Testis (tissue), 2 donors: ENCODE measurements at regions not wholly inside any gene's neighbourhood (a gene's known extent, or its start where the extent isn't known, plus 50 kb on each side); places are given as distances from the start of the nearest gene placed in this dataset.
A peak's percentile ranks its signal among the peaks of the same experiment; 100 is the strongest.

ENCODE experiments used
- DNase-seq: peaks from one replicate; pipeline ENCODE4 v3.0.0-alpha.2; 2019
- H3K27ac ChIP-seq, 2 donors: fragments of 200-600 bp; sonication (generic); one replicate each; pipeline ENCODE4 v1.5.1; 2019
- H3K27me3 ChIP-seq: fragments of 200-600 bp; sonication (generic); one replicate; pipeline ENCODE4 v1.5.1; 2019
- H3K36me3 ChIP-seq: fragments of 200-600 bp; sonication (generic); one replicate; pipeline ENCODE4 v1.5.1; 2017; ENCODE audit warnings: low read depth; ENCODE audit errors: missing control alignments
- H3K4me1 ChIP-seq: fragments of 200-600 bp; sonication (generic); one replicate; pipeline ENCODE4 v1.5.1; 2019
- H3K4me3 ChIP-seq, 2 donors: fragments of 200-600 bp; sonication (generic); one replicate each; pipeline ENCODE4 v1.5.1; 2017 to 2019
- H3K9me3 ChIP-seq: fragments of 200-600 bp; sonication (generic); one replicate; pipeline ENCODE4 v1.5.1; 2017
- POLR2A ChIP-seq: fragments of 450-650 bp; IDR thresholded peaks from one replicate; pipeline ENCODE4 v1.6.1; 2017; ENCODE audit warnings: antibody characterized with exemption, mild to moderate bottlenecking, moderate library complexity
- WGBS, 2 donors: methylation state at CpG; one replicate each; pipeline ENCODE4 v1.1.5; 2018; 5-methylcytosine and 5-hydroxymethylcytosine counted together
- intact Hi-C: fragments of 100-400 bp; cut with DNase I; formaldehyde crosslinking; loops from one replicate; pipeline ENCODE4 v1.15.1; 2023; ENCODE audit warnings: low total_unique reads
- TF ChIP-seq, protein P1 (sequence below), 3 experiments: fragments of 450-650 bp in 2 of 3; fragments of 200-600 bp in 1 of 3; sonication (generic) in 1 of 3; IDR thresholded peaks; one replicate each; pipeline ENCODE4 v1.5.1; 2016 to 2019; ENCODE audit warnings: antibody characterized with exemption in 3 of 3, mild to moderate bottlenecking in 2 of 3, moderate library complexity in 1 of 3

DNA sequence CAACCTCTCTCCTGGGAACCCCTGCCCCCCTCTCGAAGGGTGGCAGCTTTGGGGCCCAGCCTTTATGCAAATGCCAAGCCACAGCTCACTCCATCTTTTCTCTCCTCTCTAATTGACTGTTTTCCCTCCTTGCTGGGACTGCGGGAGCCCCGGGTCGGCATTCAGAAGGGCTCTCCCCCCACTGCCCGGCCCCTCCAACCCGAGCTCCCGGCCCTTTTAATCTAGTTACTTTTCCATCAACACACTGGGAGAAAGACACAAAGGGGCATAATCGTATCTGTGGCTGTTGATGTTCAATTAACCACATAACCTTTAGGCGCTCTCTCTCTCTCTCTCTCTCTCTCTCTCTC lies 95.4 kb downstream of the INHBB start:
- TF ChIP-seq, protein P1, sequence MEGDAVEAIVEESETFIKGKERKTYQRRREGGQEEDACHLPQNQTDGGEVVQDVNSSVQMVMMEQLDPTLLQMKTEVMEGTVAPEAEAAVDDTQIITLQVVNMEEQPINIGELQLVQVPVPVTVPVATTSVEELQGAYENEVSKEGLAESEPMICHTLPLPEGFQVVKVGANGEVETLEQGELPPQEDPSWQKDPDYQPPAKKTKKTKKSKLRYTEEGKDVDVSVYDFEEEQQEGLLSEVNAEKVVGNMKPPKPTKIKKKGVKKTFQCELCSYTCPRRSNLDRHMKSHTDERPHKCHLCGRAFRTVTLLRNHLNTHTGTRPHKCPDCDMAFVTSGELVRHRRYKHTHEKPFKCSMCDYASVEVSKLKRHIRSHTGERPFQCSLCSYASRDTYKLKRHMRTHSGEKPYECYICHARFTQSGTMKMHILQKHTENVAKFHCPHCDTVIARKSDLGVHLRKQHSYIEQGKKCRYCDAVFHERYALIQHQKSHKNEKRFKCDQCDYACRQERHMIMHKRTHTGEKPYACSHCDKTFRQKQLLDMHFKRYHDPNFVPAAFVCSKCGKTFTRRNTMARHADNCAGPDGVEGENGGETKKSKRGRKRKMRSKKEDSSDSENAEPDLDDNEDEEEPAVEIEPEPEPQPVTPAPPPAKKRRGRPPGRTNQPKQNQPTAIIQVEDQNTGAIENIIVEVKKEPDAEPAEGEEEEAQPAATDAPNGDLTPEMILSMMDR (IDR thresholded peaks at IDR 0.05), result no peak
- no peak for TF ChIP-seq POLR2A
- no peak for DNase-seq
- Histone ChIP-seq H3K27me3 (no peaks in the 10 kb centered on the region), H3K9me3 (no peaks in the 10 kb centered on the region), H3K36me3 (no peaks in the 10 kb centered on the region), H3K27ac (no peak overlapping the region), H3K4me1 (peaks cover 10% of the 10 kb centered on the region), H3K4me3 (no peak overlapping the region)
- intact Hi-C loops, result no loop called here
- 52 to 83% methylated on average over 9 of the region's 9 CpGs for WGBS, 2 donors

DNA sequence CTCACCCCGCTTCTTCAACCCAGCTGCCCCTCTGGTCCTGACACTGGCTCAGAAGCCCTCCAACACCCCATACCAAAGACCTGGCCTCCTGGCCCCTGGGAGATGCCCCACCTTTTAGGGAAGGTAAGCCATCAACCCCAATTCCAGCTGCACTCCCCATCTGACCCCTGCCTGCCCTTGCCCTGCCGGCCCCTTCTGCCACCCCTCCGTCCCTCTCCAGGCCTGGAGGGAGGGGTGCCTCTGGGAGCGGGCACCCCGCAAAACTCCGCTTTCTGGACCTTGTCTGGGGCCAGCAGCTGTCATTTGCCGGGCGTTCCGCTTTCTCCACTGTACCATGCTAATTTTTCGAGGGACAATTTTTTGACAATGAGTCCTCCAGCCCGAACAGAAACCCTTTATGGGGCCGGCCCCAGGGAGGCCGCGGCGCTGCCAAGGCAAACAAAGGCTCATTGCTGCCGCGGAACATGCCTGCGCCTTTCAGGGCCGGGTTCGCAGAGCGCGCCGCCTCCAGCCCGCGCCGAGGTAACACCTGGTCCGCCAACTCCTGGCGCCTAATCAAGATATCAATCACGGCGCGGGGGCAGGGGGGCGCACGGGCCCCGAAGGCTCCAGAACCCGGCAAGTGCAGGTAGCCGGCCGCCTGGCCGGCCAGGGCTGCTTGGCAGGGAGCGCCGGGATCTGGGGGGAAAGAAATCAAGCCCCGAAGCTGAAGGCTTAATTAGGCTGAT lies 96.0 kb downstream of the INHBB start:
- no peaks in the 10 kb centered on the region for H3K27me3 ChIP-seq
- H3K36me3 ChIP-seq, result no peaks in the 10 kb centered on the region
- peaks cover 10% of the 10 kb centered on the region for H3K4me1 ChIP-seq
- H3K27ac ChIP-seq, result no peak overlapping the region
- TF ChIP-seq, protein P1 (IDR thresholded peaks at IDR 0.05), result no peak
- TF ChIP-seq POLR2A, result no peak
- H3K9me3 ChIP-seq, result no peaks in the 10 kb centered on the region
- peak overlapping the region; percentile 46 to 49 for H3K4me3 ChIP-seq
- intact Hi-C loops, result no loop called here
- WGBS, 2 donors, result 4 to 9% methylated on average over 35 to 41 of the region's 41 CpGs
- DNase-seq, result peak; percentile 48

DNA sequence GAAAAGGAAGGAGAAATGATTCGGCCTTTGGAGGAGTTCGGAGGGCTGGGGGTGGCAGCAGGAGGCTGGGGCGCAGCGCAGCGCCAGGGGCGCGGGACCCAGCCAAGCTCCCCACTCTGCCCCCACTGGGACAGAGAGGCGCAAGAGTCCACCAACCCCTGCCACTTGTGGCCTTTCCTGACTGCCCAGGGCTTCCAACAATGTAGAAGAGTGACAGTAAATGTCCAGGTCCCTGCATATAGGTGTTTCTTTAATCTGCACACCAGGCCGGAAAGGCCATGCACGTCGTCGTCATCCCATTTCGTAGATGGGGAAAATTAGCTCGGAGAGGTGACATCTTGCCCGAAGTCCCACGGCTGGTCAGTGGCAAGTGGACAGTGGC lies 96.6 kb downstream of the INHBB start:
- no peaks in the 10 kb centered on the region for H3K36me3 ChIP-seq
- no peaks in the 10 kb centered on the region for H3K27me3 ChIP-seq
- peaks cover 10% of the 10 kb centered on the region for H3K4me1 ChIP-seq
- DNase-seq, result no peak
- H3K9me3 ChIP-seq, result no peaks in the 10 kb centered on the region
- WGBS, 2 donors, result 2% methylated on average over 14 to 16 of the region's 16 CpGs
- no peak for TF ChIP-seq POLR2A
- TF ChIP-seq, protein P1 (IDR thresholded peaks at IDR 0.05), result no peak
- H3K4me3 ChIP-seq, result peak overlapping the region; percentile 46 to 49
- no peak overlapping the region for H3K27ac ChIP-seq
- intact Hi-C loops, result no loop called here

DNA sequence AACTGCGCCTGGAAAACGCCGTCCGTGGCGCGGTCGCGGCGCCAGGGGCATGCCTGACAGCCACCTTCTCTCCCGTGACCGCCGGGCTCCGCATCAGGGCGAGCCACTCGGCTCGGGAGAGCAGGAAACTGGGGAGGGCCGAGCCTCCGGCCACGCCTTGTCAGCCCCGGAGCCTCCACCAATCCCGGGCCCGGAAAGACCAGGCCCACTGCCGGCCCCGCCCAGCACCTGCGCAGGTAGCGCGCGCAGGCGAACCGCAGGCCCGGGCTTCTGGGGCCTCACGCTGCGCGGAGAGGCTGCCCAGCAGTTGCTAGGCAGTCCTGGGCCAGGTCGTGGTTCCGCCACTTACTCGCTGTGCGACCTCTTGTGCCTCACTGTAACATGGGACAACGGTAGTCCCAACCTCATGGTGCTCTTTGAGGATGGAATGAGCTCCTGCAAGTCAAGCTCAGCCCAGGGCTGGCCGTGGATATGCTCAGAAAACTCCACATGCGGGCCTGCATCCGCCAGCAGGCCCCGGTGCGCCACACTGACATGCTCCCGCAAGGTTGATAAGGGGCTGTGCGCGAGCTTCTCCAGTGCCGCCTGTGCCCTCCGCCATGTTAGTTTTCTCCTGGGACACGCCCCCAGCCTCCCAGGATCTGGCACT lies 97.1 kb downstream of the INHBB start:
- TF ChIP-seq, protein P1 (IDR thresholded peaks at IDR 0.05), result no peak
- TF ChIP-seq POLR2A, result no peak
- H3K27ac ChIP-seq, result no peak overlapping the region
- no peaks in the 10 kb centered on the region for H3K9me3 ChIP-seq
- no peaks in the 10 kb centered on the region for H3K27me3 ChIP-seq
- no peaks in the 10 kb centered on the region for H3K36me3 ChIP-seq
- WGBS, 2 donors, result 17 to 58% methylated on average over 8 to 36 of the region's 50 CpGs
- intact Hi-C loops, result no loop called here
- peak; percentile 91 for DNase-seq
- H3K4me3 ChIP-seq, result peak overlapping the region; percentile 46 to 49
- peaks cover 10% of the 10 kb centered on the region for H3K4me1 ChIP-seq

DNA sequence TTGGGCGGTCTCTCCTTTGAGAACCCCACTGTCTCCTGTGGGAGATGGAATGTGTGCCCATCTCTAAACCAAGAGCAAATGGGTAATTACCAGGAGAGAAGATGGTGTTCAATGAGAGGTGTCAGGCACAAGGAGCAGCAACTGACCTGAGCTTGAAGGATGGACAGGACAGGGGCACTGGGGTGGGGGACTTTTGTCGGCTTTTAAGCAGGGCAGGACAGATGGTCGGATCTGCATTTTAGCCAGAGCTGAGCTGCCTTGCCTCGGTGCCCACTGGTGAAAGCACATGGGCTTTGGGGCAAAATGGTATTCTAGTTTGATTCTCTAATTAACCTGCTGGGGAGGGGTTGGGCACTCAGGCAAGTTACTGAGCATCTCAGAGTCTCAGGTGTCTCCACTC lies 98.0 kb downstream of the INHBB start:
- H3K9me3 ChIP-seq, result no peaks in the 10 kb centered on the region
- TF ChIP-seq, protein P1 (IDR thresholded peaks at IDR 0.05), result no peak
- no peak for TF ChIP-seq POLR2A
- no peak overlapping the region for H3K27ac ChIP-seq
- no peaks in the 10 kb centered on the region for H3K36me3 ChIP-seq
- no peak for DNase-seq
- H3K4me1 ChIP-seq, result peaks cover 10% of the 10 kb centered on the region
- WGBS, 2 donors, result 80 to 90% methylated on average over 4 of the region's 4 CpGs
- no peaks in the 10 kb centered on the region for H3K27me3 ChIP-seq
- intact Hi-C loops, result no loop called here
- no peak overlapping the region for H3K4me3 ChIP-seq
